ENCODE measurements at regions not wholly inside any gene's neighbourhood (a gene's known extent, or its start where the extent isn't known, plus 50 kb on each side); places are given as distances from the start of the nearest gene placed in this dataset.
A peak's percentile ranks its signal among the peaks of the same experiment; 100 is the strongest.

DNA sequence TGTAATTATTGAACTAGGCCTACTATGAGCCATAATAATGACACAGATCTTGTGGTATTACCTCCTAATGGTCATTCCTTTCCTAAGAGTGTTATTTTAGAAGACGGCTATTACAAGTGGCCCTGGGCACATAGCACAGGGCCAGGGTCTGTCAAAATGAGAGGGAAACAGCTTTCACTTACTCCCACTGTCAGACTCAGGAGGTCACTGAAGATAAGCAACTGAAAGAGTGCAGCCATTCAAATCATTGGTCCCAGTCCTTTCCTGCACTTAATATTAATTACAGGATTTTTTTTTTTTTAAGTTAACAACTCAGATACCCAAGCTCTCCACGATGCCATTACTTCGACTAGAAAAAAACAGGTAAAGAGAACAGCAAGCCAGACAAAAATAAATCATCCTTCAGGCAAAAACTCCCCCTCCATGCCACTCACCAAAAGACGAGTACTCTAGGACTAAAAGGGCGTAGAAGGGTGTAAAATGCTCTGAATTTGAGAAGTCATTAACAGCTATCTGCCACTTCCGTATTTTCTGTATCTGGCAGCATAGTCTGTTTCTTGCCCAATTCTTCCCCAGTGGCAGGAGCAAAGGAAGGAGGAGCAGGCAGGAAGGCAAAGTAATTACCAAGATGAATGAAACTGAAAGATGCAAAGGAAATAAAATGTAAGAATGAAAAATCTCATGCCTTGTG lies 87.4 kb downstream of the ZNF608 start:
- Histone ChIP-seq H3K4me3 (no peak overlapping the region), H3K27ac (no peak overlapping the region)
- DNase-seq (ENCODE audit: low spot score), result no peak
- TF ChIP-seq, protein P1, sequence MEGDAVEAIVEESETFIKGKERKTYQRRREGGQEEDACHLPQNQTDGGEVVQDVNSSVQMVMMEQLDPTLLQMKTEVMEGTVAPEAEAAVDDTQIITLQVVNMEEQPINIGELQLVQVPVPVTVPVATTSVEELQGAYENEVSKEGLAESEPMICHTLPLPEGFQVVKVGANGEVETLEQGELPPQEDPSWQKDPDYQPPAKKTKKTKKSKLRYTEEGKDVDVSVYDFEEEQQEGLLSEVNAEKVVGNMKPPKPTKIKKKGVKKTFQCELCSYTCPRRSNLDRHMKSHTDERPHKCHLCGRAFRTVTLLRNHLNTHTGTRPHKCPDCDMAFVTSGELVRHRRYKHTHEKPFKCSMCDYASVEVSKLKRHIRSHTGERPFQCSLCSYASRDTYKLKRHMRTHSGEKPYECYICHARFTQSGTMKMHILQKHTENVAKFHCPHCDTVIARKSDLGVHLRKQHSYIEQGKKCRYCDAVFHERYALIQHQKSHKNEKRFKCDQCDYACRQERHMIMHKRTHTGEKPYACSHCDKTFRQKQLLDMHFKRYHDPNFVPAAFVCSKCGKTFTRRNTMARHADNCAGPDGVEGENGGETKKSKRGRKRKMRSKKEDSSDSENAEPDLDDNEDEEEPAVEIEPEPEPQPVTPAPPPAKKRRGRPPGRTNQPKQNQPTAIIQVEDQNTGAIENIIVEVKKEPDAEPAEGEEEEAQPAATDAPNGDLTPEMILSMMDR (IDR thresholded peaks at IDR 0.05), result no peak

DNA sequence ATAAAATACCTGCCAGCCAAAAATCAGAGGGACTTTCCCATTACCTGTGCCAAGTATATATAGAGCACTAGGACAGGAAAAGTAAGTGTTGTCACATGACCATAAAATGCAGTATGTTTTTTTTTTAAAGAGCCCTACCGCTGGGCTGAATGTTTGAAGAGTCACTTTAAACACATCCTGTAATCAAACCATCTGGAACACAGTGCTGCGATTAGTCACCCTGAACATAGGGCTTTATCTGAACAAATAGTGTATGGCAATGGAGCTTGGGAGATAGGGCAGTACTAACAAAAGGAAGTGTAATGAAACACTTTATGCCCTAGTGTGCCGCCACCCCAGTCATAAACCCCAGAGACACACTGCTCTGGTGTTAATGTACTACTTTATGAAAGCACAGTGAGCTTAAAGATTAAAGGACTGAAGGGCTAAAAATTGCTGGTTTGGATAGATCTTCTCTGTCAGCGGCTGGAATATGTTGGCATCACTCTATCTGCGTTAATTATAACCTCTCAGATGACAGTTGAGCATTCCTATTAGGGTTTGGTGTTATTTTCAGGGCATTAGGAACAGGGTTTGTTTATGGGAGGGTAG lies 90.4 kb downstream of the ZNF608 start:
- Histone ChIP-seq H3K27ac (peak overlapping the region in 1 of 2 donors; percentile 56), H3K4me3 (peak overlapping the region; percentile 32)
- TF ChIP-seq, protein P1 (IDR thresholded peaks at IDR 0.05), result no peak

DNA sequence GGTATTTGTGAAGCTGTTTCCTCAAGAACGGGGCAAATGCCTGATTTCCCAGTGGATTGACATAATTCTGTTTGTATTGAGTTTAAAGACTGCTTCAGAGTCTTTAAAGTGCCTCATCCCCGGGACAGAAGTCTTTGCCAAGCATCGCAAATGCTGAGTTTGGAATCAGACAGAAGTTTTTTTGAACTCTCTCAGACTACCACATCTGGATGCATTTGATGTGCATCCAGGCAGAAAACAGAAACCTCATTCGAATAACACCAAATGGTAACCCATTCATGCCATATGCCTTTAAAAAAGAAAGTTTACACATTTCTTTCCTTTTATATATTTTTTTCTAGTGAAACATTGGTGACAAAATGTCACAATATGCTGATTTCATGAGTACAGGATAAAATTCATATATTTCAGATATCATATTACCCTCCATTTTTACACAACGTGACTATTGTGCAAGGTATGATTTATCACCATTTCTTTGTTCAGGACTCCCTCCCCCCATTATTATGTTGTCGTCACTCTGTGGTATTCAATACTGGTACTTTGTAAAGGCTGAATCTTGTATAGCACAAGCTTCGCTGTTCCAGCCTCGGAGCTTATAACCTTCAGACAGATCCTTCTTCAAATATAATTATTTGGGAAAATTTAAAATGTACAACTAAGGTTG lies 91.1 kb downstream of the ZNF608 start:
- Histone ChIP-seq H3K4me3 (no peak overlapping the region), H3K27ac (no peak overlapping the region)
- TF ChIP-seq, protein P1 (IDR thresholded peaks at IDR 0.05), result no peak
- no peak for DNase-seq (ENCODE audit: low spot score)

More for the DNA sequence above, 90.4 kb downstream of the ZNF608 start:
- DNase-seq (ENCODE audit: low spot score), result no peak

DNA sequence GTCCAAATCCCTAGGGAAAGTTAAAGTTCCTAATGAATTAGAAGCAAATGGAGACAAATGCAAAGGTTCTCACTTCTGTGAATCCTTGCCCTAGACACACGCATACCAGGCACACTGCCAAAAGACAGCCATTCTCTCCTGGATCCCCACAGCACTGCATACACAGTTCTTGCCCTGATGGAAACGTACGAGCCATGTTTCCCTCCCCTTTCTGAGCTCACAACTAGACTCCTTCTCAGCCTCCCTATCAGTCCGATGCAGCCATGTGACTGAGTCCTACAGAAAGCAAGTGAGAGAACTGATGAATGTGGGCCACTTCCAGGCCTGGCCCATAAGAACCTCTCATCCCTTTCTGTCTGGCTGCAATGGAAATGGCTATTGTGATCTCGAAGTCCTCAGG lies 92.0 kb downstream of the ZNF608 start:
- no peak overlapping the region for H3K27ac ChIP-seq
- TF ChIP-seq, protein P1 (IDR thresholded peaks at IDR 0.05), result no peak
- H3K4me3 ChIP-seq, result no peak overlapping the region
- no peak for DNase-seq (ENCODE audit: low spot score)

DNA sequence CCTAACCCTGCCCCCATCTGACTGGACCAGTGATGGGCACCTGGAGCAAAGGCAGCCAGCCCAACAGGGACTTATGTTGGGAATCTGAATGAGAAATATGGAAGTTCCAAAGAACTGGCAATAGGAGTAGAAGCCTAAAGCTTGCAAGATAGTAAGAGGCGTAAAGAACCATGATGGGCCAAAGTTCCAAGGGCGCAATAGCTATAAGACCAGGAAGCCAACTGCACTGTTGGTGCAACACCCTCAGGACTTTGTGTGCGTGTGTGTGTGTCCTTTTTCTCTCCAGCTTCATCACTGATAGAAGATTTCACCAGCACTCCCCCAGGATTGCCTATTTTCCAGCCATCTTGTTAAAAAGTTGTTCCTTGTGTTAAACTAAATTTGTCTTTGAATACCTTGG lies 92.8 kb downstream of the ZNF608 start:
- H3K4me3 ChIP-seq, result no peak overlapping the region
- no peak overlapping the region for H3K27ac ChIP-seq
- DNase-seq (ENCODE audit: low spot score), result no peak
- TF ChIP-seq, protein P1 (IDR thresholded peaks at IDR 0.05), result no peak

DNA sequence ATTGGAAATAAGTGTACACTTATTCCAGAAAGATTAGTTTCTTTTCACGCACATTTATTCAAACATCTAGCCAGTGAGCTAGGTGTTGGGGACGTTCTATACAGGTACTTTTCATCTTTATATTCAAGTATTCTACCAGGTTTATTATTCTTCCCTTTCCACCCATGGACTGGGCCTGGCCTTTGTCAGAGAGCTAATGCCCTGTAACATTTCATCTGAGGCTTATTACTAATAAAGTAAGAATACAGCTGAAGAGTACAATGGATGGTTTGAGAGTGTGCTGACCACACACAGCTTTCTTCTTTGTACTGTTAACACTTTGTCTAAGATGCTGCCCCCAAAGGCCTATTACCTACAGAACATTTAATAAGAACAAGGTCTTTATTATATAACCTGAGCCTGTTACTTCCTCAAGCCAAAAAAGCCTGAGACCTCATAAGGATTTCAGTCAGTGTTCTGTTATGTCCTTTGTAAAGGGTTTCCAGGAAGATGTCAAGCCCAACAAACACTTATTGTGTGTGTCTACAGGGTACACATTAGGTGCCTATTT lies 93.5 kb downstream of the ZNF608 start:
- TF ChIP-seq, protein P1 (IDR thresholded peaks at IDR 0.05), result no peak
- no peak for DNase-seq (ENCODE audit: low spot score)
- H3K27ac ChIP-seq, result no peak overlapping the region
- H3K4me3 ChIP-seq, result no peak overlapping the region
